K562 (cell line): ENCODE measurements at regions not wholly inside any gene's neighbourhood (a gene's known extent, or its start where the extent isn't known, plus 50 kb on each side); places are given as distances from the start of the nearest gene placed in this dataset.
"Not testable (repeated sequence)": the region's sequence is repeated elsewhere in the genome, so short reads cannot be mapped to it uniquely, and the experiment has no call there.

ENCODE experiments used
- ATAC-seq: fragments of 200-7000 bp; cut with Tn5 transposase; 3 replicates; pipeline ENCODE4 v1.9.1; 2020; ENCODE audit warnings: moderate library complexity
- BruUV-seq: library from RNA; stranded (reverse); fragments of 400-500 nt; replicated peaks from 2 replicates; lab custom pipeline; 2021; lab: Mats Ljungman, UMichigan
- CTCF ChIA-PET: fragments of 300-600 bp; formaldehyde crosslinking; extraction: SDS; loops from one replicate; lab custom pipeline; 2021; ENCODE audit warnings: low intra/inter-chr PET ratio; lab: Yijun Ruan, JAX
- POLR2A ChIA-PET: fragments of 300-600, 350-650 bp; sonication (Branson Sonifier 250); formaldehyde crosslinking; extraction: SDS; loops from one replicate; lab custom pipeline; 2021; ENCODE audit warnings: antibody characterized with exemption, inconsistent platforms; lab: Yijun Ruan, JAX
- DNase-seq, 4 experiments: peaks; one replicate each; pipeline versions ENCODE4 v3.0.0 to v3.0.0-alpha.2; 2011 to 2018; ENCODE audit warnings: low spot score in 3 of 4, mixed read lengths in 3 of 4; ENCODE audit errors: extremely low read depth in 1 of 4
- FAIRE-seq: peaks from 2 replicates; lab custom pipeline; 2011; peaks lifted over from hg19 to GRCh38; lab: Jason Lieb, UNC
- H2AFZ ChIP-seq: 2 replicates; pipeline ENCODE4 v1.6.0; 2011; ENCODE audit warnings: low read depth, low read length, control low read depth, inconsistent platforms
- H3K27ac ChIP-seq: fragments of 200-600 bp; 3 replicates; pipeline ENCODE4 v1.8.0; 2011; ENCODE audit warnings: low read depth, mild to moderate bottlenecking, control low read depth, inconsistent platforms, low read length, moderate library complexity, mixed read lengths; ENCODE audit errors: extremely low read depth
- H3K27me3 ChIP-seq, 2 experiments: fragments of 300-600 bp in 1 of 2; 2 replicates in 1 of 2; 3 replicates in 1 of 2; pipeline versions ENCODE4 v1.6.0 to v1.8.0; 2011; ENCODE audit warnings: inconsistent platforms in 2 of 2, low read length in 2 of 2, mild to moderate bottlenecking in 1 of 2, mixed read lengths in 1 of 2, moderate library complexity in 1 of 2; ENCODE audit not compliant: control insufficient read depth in 2 of 2, insufficient read depth in 2 of 2
- H3K36me3 ChIP-seq: fragments of 300-600 bp; 3 replicates; pipeline ENCODE4 v1.8.0; 2011; ENCODE audit warnings: mild to moderate bottlenecking, low read length, inconsistent platforms; ENCODE audit not compliant: control insufficient read depth, insufficient read depth
- H3K4me1 ChIP-seq, 2 experiments: fragments of 200-600 bp in 1 of 2; replicated peaks in 1 of 2; 2 replicates in 1 of 2; 3 replicates in 1 of 2; pipeline versions ENCODE4 v1.5.1 to v1.8.0; 2011; ENCODE audit warnings: inconsistent platforms in 2 of 2, low read length in 2 of 2, mild to moderate bottlenecking in 1 of 2, mixed read lengths in 1 of 2, moderate library complexity in 1 of 2; ENCODE audit not compliant: control insufficient read depth in 2 of 2, insufficient read depth in 2 of 2
- H3K4me2 ChIP-seq: 2 replicates; pipeline ENCODE4 v1.6.1; 2011; ENCODE audit warnings: low read length, control low read depth, inconsistent platforms, mixed read lengths; ENCODE audit not compliant: insufficient read depth
- H3K4me3 ChIP-seq: fragments of 200-600 bp; sonication (generic), shearing (Covaris generic); 2 replicates; pipeline ENCODE4 v1.5.1; 2016; ENCODE audit warnings: control low read depth, inconsistent platforms
- H3K79me2 ChIP-seq: fragments of 200-600 bp; 3 replicates; pipeline ENCODE4 v1.8.0; 2011; ENCODE audit warnings: low read length, inconsistent platforms; ENCODE audit not compliant: control insufficient read depth, insufficient read depth
- H3K9ac ChIP-seq, 2 experiments: 2 replicates each; pipeline versions ENCODE4 v1.6.0 to v1.6.1; 2011; ENCODE audit warnings: low read depth in 2 of 2, low read length in 2 of 2, control low read depth in 1 of 2, inconsistent platforms in 1 of 2, mild to moderate bottlenecking in 1 of 2, mixed read lengths in 1 of 2; ENCODE audit not compliant: insufficient read depth in 1 of 2
- H3K9me1 ChIP-seq: one replicate; pipeline ENCODE4 v1.6.0; 2011; ENCODE audit warnings: inconsistent platforms, mild to moderate bottlenecking, low read length, moderate library complexity; ENCODE audit not compliant: control insufficient read depth, insufficient read depth
- H3K9me3 ChIP-seq: replicated peaks from 2 replicates; pipeline ENCODE4 v1.5.1; 2011; ENCODE audit warnings: low read depth, low read length, inconsistent platforms; ENCODE audit not compliant: control insufficient read depth, insufficient read depth
- H4K20me1 ChIP-seq: replicated peaks from 2 replicates; pipeline ENCODE4 v1.6.1; 2011; ENCODE audit warnings: low read length, inconsistent platforms, mixed read lengths; ENCODE audit not compliant: control insufficient read depth, insufficient read depth
- CTBP1 ChIP-seq: fragments of 450-650 bp; IDR thresholded peaks from 2 replicates; pipeline ENCODE4 v1.6.1; 2016; ENCODE audit warnings: borderline replicate concordance
- GTF2A2 ChIP-seq: IDR thresholded peaks from 2 replicates; pipeline ENCODE4 v1.6.1; 2016; ENCODE audit warnings: mild to moderate bottlenecking, missing genetic modification characterization, missing compliant biosample characterization
- ILK ChIP-seq: fragments of 450-650 bp; IDR thresholded peaks from 2 replicates; pipeline ENCODE4 v1.6.1; 2016; ENCODE audit warnings: missing genetic modification characterization, low read depth, mild to moderate bottlenecking, missing compliant biosample characterization, moderate library complexity, borderline replicate concordance
- SPI1 ChIP-seq: IDR thresholded peaks from 2 replicates; pipeline ENCODE4 v1.6.1; 2011; ENCODE audit warnings: low read depth, low read length, control low read depth, borderline replicate concordance
- UBTF ChIP-seq, 2 experiments: IDR thresholded peaks; 2 replicates each; pipeline ENCODE4 v1.6.1; 2012; ENCODE audit warnings: improper control_type of control experiment in 2 of 2, low read depth in 2 of 2, low read length in 2 of 2, borderline replicate concordance in 1 of 2
- ZNF311 ChIP-seq: fragments of 250-450 bp; sonication (Bioruptor Pico); IDR thresholded peaks from 2 replicates; pipeline ENCODE4 v1.4.0; 2020; ENCODE audit warnings: mild to moderate bottlenecking, moderate library complexity
- ZNF592 ChIP-seq: fragments of 450-650 bp; IDR thresholded peaks from 2 replicates; pipeline ENCODE4 v1.6.1; 2017; ENCODE audit warnings: antibody characterized with exemption, mild to moderate bottlenecking
- WGBS: fragments of 100-300 bp; shearing (Covaris generic); methylation state at CpG from one replicate; pipeline ENCODE4 v1.1.6; 2016; ENCODE audit warnings: low coverage, mixed read lengths; ENCODE audit not compliant: insufficient coverage; ENCODE audit errors: missing lambda C conversion rate; 5-methylcytosine and 5-hydroxymethylcytosine counted together
- in situ Hi-C: fragments of 300-500 bp; cut with MboI; formaldehyde crosslinking; loops from 4 replicates; pipeline ENCODE4 v1.15.0; 2018; ENCODE audit warnings: inconsistent platforms, mixed read lengths
- intact Hi-C: fragments of 100-400 bp; cut with micrococcal nuclease; formaldehyde crosslinking; loops from 2 replicates; pipeline ENCODE4 v1.14.2; 2022

DNA sequence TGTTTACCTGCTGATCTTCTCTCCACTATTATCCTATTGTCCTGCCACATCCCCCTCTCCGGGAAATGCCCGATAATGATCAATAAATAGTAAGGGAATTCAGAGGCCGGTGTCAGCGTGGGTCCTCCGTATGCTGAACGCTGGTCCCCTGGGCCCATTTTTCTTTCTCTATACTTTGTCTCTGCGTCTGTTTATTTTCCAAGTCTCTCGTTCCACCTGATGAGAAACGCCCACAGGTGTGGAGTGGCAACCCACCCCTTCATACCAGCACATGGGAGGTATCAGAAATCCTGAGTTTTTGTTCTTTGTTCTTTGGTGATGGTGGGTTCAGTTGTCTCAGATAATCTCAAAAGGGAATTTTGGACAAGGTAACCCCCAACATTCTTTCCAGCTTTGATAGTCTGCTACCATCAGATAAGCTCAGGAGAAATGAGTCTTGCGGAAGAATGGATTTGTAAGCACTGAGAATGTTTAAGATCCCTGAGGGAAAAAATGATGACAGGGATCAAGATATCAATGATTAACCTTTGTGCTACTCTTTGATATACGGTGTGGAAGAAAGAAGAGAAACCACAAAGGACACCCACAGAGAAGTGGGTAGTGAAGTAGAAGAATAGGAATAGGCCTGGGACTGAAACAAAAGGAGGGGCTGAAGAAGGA, 117.9 kb downstream of the CEP44 start (continued):
- TF ChIP-seq UBTF (IDR thresholded peaks at IDR 0.05; ENCODE audit: borderline replicate concordance in 1 of 2, low read depth in 2 of 2, low read length in 2 of 2) = no peak

DNA sequence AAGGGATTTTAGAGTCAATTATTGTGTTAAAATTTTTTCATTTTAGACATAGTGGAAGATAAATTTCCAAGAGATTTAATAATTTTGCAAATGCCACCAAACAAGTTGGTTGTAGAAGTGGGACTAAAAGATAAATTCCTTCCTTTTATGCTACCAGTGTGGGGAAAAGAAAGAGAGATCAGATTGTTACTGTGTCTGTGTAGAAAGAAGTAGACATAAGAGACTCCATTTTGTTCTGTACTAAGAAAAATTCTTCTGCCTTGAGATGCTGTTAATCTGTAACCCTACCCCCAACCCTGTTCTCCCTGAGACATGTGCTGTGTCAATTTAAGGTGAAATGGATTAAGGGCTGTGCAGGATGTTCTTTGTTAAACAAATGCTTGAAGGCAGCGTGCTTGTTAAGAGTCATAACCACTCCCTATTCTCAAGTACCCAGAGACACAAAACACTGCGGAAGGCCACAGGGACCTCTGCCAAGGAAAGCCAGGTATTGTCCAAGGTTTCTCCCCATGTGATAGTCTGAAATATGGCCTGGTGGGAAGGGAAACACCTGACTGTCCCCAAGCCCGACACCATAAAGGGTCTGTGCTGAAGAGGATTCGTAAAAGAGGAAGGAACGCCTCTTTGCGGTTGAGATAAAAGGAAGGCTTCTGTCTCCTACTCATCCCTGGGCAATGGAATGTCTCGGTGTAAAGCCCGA, 117.0 kb downstream of the CEP44 start:
- H3K4me1 ChIP-seq, H3K4me3 ChIP-seq, POLR2A ChIA-PET, H3K36me3 ChIP-seq, in situ Hi-C loops, intact Hi-C loops, ATAC-seq, H3K27ac ChIP-seq, H3K9me3 ChIP-seq, H3K27me3 ChIP-seq, H4K20me1 ChIP-seq, H3K9me1 ChIP-seq, CTCF ChIA-PET, H3K9ac ChIP-seq: not testable (repeated sequence)
- DNase-seq = peak in 1 of 4 experiments; percentile 42
- FAIRE-seq = peak; percentile 15
- WGBS = 10% methylated on average over 8 of the region's 8 CpGs
- peak; percentile 56; the same call in 1 of the 2 replicates for TF ChIP-seq CTBP1
- TF ChIP-seq SPI1 = peak; percentile 10; the same call in 1 of the 2 replicates
- 0 out of 2 replicates have a peak, but pooled peaks have one; percentile 29 for TF ChIP-seq ILK (tag)
- 0 out of 2 replicates have a peak, but pooled peaks have one; percentile 17 for TF ChIP-seq GTF2A2 (tag)
- TF ChIP-seq ZNF592 = peak; percentile 94
- TF ChIP-seq ZNF311 (CRISPR knock-in tag) = 0 out of 2 replicates have a peak, but pooled peaks have one; percentile 54
- TF ChIP-seq, all 486 proteins: peak for 6; not testable (repeated sequence) for 480
- H3K79me2 ChIP-seq, BruUV-seq: not testable (repeated sequence)
- Histone ChIP-seq H3K4me2 (peak overlapping the region; percentile 28; the same call in 1 of the 2 replicates), H2AFZ (peak overlapping the region; percentile 65; the same call in 1 of the 2 replicates)
